Activated T-cell treated with anti-CD3 and anti-CD28 coated beads for 24 hours (primary cell): ENCODE measurements at regions not wholly inside any gene's neighbourhood (a gene's known extent, or its start where the extent isn't known, plus 50 kb on each side); places are given as distances from the start of the nearest gene placed in this dataset.

ENCODE experiments used
- DNase-seq: peaks from one replicate; pipeline ENCODE4 v3.0.0-alpha.2; 2020; ENCODE audit warnings: low read depth

DNA sequence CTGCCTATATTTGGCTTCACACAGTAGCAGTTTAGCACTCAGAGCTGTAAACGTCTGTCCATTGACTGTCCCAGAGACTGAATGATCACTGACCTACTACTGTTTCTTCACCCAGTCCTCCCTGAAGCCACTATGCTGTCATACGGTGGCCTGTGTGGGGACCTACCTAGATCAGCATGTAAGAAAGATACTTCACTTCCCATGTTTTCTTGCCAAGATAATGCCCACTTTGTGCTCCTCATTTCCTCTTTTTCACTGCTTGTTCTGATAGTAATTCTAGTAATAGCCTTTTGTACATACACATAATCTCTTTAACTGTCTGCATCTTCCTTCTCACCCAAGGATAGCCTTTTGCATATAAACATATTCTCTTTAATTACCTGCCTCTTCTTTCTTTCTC, 109.9 kb upstream of the TIAM2 start:
- no peak for DNase-seq

DNA sequence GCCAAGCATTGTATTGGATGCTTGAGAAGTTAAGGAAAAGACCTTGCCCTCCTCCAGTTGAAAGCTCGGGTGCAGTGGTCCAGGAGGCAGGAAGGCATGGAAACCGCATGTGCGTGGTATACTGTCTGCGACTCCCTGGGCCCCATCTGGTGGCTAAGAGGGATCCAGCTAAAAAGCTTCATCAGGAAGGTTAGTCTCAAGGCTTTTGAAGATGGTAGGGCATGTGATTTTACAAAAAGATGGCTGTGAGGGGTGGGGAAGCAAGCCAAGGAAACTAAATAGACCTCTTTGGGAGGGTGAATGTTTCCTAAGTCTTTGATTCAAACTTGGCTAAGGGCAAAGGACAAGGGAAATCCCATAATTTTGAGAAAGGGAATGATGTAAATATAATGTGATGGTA, 109.1 kb upstream of the TIAM2 start:
- DNase-seq = no peak

DNA sequence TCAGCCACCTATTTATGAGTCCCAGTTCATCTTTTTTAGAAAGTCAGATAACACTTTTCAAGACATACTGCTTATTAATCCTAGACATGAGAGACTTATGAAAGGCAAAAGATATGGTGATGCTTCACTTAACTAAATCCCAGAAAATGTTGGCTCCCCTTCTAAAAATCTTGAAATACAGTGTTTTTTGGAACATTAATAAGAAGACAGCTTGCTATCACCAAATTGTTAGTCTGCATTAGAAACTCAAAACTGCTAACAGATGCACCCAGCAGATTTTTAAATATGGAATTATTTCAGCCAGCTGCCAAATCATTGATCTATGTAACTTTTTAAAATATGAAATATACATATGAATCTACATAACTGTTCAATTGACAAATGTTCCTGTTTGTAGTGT, 108.6 kb upstream of the TIAM2 start:
- DNase-seq = no peak

DNA sequence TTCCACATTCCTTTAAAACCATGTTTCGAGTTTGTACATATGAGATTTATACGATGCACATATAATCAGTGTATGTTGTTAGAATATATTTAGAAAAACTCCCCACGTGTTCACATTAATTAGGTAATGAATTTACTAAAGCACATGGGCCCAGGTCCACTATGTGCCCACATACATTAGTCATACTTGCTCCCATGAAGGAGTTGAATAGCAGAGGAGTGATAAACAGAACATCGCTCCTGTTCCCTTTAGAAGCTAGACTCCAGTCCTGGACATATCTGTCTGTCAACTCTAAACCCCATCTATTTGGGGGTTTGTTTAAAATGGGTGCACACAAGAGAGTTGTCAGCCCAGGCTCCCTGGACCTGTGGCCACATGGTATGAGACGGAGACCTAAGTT, 108.1 kb upstream of the TIAM2 start:
- DNase-seq = no peak

- DNase-seq = no peak
These were observed 106.5 kb upstream of the TIAM2 start for GRCh38 chr6:154888421-154889295.

DNA sequence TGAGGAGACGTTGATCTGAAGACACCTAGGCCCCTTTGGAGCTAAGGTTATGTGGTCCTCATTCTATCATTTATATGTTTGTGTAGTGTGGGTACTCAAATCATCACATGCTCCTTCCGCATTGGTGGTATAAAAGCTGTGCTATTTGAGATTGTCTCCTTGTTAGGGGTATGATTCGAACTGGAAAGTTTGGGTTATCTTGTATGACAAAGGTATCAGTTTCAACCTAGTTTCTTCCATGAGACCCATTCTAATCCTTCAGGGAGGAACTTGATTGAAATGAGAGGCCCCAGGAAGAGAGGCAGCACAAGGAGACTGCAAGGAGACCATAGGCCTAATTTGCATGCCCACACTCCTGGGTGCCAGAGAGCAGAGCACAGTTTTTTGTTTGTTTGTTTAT, 104.2 kb upstream of the TIAM2 start:
- no peak for DNase-seq

- no peak for DNase-seq
These were observed 103.2 kb upstream of the TIAM2 start for GRCh38 chr6:154891901-154892300.

DNA sequence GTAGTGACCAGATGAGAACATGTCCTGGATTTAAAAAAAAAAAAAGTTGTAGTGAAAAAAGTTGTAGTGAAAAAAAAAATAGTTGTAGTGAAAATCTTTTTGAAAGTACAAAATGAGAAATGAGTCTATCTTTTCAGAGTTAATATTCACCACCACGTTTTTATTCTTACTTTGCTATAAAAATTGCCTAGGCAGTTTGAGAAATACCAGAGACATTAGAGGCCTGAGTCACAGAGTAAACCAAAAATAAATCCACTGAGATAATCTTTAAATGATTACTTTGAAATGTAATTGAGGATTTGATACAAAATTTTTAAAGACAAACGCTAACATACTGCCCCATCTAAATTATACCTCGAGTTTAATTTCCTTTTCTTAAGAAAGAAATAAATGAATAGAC, 101.2 kb upstream of the TIAM2 start:
- DNase-seq = no peak

DNA sequence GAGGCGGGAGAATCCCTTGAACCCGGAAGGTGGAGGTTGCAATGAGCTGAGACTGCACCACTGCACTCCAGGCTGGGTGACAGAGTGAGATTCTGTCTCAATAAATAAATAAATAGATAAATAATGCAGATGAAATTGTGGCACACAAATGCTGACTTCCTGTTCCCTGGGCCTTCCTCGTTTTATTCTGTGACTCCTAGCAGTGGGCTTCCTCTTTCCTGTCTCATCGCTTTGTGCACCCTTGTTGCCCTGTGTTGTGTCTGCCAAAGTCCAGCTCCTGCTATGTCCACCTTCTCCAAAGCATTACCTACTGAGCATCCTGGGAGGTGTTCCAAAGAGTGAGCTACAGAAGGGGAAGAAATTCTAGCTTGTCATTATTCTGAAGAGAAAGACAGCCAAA, 100.2 kb upstream of the TIAM2 start:
- DNase-seq = no peak

DNA sequence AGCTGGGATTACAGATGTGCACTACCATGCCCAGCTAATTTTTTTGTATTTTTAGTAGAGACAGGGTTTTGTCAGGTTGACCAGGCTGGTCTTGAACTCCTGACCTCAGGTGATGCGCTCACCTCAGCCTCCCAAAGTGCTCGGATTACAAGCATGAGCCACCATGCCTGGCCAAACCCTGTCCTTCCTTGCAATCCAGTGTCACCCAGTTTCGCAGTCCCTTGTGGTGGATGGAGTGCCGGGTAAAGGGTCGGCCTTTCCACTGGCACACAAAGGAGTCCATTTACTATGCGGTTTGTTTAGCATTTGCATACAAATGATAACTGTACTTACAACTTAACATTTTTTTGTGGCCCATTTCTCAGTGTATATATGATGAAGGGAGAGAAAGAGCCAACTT, 99.3 kb upstream of the TIAM2 start:
- no peak for DNase-seq

DNA sequence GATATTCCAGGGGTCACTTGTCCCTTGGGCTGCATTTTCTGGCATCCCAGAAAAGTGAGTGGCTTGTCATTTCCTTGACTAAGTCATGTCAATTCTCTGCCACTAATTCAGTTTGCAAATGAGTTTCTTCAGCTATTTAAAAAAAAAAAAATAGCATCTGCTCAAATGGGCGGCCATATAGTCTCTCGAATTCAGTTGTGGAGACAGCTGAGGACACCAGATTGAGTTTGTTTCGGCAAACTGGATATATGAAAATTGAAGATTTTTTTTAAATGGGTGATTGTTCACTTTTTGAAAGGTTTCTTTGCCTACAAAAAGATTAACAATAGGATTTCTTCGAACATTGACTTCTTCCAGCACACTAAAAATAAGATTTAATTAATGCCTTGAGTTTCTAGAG, 96.3 kb upstream of the TIAM2 start:
- no peak for DNase-seq

DNA sequence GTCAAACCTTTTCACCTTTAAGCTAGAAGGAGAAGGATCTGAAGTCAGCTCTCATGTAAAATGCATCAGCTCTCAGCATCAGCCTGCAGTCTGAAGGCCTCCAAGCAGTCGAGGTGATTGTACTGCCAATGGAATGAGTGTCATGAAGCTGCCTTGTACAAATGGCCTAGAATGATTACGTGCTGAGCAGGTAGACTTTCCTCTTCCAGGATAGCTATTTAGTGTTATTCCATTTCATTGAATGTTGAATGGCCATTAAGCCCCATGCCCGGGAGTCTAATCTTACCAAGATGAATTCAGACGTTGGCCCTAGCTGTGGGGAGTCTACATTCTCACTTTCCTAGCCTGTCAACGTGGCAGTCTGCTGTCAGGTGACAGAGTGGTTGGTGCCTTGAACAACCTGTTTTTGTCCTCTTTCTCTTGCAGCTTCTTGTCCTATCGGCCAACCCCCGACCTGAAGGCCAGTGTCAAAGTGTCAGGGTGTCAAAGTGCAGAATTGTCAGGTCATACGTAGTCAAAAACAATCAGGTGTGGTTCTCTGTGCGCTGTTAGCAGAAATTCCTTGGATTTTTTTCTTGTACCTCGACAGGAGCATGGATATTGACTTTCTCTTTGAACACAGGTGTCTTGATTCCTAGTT, 95.2 kb upstream of the TIAM2 start:
- DNase-seq = no peak

DNA sequence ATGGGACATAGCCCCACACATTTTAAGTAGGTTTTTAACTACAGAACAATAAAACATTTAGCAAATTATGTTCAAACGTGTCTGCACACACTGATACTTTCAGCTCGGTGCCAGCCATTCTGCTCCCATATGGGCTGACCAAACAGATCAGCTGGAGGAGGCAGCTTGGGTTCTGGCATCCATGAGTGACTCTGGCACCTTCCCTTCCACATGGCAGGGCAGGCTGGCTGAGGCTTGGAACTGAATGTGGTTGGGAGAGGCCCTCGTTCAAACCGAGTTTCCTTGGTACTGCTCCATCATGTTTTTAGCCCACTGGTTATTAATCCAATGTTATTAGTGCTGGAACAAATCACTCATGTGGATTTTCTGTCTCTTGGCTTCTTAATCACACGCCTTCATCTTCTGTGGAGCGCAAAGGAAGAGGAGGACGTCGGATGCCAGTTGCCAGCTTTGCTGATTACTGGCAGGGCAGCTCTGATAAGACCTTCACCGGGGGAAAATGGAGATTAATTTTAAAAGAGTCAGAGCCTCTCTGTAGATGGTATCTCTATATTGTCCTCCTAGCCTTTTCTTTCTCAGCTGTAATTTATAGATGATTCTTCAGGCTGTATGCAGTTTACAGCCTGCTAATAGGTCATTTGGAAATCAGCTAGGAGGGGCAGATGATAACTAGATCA, 93.1 kb upstream of the TIAM2 start:
- no peak for DNase-seq

DNA sequence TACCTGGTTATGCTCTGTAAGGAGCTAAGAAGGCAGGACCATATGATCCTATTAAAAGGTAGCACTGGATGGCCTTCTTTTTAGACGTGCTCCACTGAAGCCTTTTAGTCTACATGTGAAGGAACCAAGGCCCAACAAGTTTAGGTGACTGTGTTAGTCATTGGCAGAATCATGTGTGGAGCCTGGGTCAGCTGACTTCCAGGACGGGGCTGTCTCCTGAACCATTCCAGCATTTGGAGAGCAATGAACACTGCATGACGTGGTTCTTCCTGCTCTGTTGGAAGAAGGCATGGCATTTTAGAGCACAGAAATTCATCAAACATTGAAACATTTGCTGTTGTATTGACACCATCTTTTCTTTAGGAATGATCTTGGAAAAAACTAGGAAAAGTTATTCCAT, 87.8 kb upstream of the TIAM2 start:
- no peak for DNase-seq

GRCh38 chr6:154908723-154909122, 86.4 kb upstream of the TIAM2 start:
- no peak for DNase-seq

- DNase-seq = no peak
These were observed 85.8 kb upstream of the TIAM2 start for GRCh38 chr6:154909311-154909710.

GRCh38 chr6:154909821-154910220, 85.3 kb upstream of the TIAM2 start:
- DNase-seq = no peak

DNA sequence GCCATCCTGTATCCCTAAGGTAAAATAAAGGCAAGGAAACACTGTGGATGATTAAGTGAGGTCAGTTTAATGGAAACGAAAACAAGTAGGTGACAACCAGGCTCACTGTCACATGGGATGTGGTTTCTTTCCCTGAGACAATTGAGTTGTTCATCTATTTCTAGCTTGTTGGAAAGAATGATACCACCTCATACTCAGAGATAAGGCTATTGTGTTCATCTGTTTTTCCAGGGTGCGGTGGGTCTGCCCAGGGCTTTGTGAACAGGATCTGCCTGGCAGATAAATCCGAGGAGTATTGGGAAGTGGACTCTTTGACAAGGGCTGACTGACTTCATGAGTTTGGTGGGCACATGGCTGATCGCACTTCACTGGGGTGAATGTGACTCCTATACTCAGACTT, 80.8 kb upstream of the TIAM2 start:
- DNase-seq = no peak

- DNase-seq = no peak
These were observed 78.3 kb upstream of the TIAM2 start for GRCh38 chr6:154916857-154917256.

DNA sequence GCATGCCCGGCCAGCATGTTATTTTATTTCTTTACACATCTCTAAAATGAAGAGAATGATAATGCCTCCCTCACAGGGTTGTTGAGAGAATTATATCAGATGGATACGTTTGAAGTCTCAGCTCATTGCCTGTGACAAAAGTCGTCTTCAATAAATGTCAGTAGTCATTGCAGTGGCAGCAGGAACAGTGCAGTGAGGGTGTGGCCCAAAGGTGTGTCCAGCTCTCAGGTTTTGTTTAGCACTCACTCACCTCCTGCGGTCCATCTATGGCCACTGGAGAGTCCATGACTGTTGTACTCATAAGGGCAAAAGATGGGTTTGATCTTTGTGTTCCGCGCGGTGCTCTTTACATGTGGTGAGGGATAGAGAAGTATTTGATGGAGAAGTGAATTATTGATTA, 77.2 kb upstream of the TIAM2 start:
- no peak for DNase-seq

DNA sequence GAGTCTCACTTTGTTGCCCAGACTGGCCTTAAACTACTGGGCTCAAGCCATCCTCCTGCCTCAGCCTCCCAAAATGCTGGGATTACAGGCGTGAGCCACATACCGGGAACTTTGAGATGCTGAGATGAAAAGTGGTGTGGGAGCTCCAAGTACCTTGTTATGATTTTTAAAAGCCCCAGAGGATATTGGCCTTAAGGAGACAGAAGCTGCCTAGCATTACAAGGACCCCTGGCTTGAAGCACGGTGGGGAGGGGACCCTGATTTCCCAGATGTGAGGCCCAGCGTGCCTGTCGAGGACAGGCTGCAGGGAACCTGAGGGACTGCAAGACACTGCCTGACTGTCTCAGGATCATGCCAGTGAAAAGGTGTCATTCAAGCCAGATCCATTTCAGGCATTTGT, 75.3 kb upstream of the TIAM2 start:
- DNase-seq = no peak

DNA sequence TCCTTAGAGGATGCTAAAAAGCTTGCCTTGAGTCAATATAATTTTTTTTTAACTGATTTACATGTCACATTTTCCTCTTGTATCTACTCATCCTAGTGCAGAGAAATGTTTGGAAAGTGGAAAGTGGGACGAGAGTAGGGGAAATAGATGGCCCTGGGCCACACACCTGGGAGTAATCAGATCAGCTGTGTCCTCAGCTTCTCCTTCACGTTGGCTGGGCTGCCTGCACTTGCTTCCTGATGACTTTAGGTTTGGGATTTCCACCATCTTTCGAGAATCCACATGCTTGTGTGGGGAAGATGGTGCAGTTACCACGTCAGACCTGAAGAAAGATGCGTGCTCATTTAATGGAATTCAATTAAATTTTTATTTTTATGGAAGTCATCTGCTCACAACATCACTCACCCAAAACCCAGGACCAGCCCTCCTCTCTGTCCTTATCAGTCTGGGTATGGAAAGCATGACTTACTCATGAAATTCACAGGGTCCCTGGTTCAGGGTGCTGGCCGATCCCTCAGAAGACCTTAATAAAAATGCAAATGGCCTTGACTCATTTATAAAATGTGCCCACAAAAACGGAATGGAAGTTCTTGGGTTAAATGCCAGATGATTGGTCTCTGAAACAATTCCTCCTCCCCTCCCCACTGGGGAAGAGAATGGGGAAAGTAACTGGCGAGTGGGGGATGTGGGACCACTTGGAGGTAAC, 74.5 kb upstream of the TIAM2 start:
- no peak for DNase-seq

GRCh38 chr6:154921482-154921881, 73.6 kb upstream of the TIAM2 start:
- no peak for DNase-seq
